ENCODE measurements at regions not wholly inside any gene's neighbourhood (a gene's known extent, or its start where the extent isn't known, plus 50 kb on each side); places are given as distances from the start of the nearest gene placed in this dataset.

DNA sequence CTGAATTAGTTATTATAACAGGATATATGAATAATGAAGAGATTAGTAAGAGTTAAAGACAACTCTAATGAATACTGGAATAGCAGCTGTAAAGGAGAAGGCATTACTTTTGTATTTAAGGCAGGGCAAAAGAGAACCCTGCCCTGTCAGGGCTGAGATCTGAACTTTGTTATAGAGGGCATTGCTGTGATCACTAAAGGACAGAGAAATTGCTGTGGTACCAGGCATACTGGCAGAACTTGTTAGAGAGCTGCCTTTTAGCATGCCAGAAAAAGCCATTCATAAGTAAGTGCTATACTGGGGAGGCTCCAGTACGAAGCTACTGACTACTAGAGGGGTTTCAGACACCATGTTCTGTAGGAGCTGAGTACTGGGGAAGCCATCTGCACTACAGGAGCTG is 481.8 kb downstream of the SEMA3D start:
- Histone ChIP-seq H3K27me3 (no peaks in the 10 kb centered on the region), H3K27ac (no peak overlapping the region), H3K4me3 (no peak overlapping the region), H3K9me3 (peaks cover 0 to 3% of the 10 kb centered on the region in 2 donors), H3K4me1 (no peaks in the 10 kb centered on the region), H3K36me3 (no peaks in the 10 kb centered on the region)
- TF ChIP-seq, protein P1, sequence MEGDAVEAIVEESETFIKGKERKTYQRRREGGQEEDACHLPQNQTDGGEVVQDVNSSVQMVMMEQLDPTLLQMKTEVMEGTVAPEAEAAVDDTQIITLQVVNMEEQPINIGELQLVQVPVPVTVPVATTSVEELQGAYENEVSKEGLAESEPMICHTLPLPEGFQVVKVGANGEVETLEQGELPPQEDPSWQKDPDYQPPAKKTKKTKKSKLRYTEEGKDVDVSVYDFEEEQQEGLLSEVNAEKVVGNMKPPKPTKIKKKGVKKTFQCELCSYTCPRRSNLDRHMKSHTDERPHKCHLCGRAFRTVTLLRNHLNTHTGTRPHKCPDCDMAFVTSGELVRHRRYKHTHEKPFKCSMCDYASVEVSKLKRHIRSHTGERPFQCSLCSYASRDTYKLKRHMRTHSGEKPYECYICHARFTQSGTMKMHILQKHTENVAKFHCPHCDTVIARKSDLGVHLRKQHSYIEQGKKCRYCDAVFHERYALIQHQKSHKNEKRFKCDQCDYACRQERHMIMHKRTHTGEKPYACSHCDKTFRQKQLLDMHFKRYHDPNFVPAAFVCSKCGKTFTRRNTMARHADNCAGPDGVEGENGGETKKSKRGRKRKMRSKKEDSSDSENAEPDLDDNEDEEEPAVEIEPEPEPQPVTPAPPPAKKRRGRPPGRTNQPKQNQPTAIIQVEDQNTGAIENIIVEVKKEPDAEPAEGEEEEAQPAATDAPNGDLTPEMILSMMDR (IDR thresholded peaks at IDR 0.05), result no peak
- ATAC-seq (no peak), DNase-seq (no peak)
- intact Hi-C loops (cut with DNase I), result no loop called here

- Histone ChIP-seq H3K9me3 (peaks cover 0 to 3% of the 10 kb centered on the region in 2 donors), H3K27me3 (no peaks in the 10 kb centered on the region), H3K4me1 (no peaks in the 10 kb centered on the region), H3K4me3 (no peak overlapping the region), H3K36me3 (no peaks in the 10 kb centered on the region), H3K27ac (no peak overlapping the region)
- intact Hi-C loops (cut with DNase I), result no loop called here
- TF ChIP-seq, protein P1 (IDR thresholded peaks at IDR 0.05), result no peak
- DNase-seq (no peak), ATAC-seq (no peak)
Measured at GRCh38 chr7:84704380-84704779, 482.5 kb downstream of the SEMA3D start.

GRCh38 chr7:84701524-84702306 is 485.1 kb downstream of the SEMA3D start:
- no peaks in the 10 kb centered on the region for H3K27me3 ChIP-seq
- DNase-seq (no peak), ATAC-seq (no peak)
- H3K9me3 ChIP-seq, result peaks cover 0 to 3% of the 10 kb centered on the region in 2 donors
- intact Hi-C loops (cut with DNase I), result no loop called here
- H3K4me1 ChIP-seq, result no peaks in the 10 kb centered on the region
- no peak overlapping the region for H3K4me3 ChIP-seq
- no peaks in the 10 kb centered on the region for H3K36me3 ChIP-seq
- TF ChIP-seq, protein P1 (IDR thresholded peaks at IDR 0.05), result no peak
- no peak overlapping the region for H3K27ac ChIP-seq

DNA sequence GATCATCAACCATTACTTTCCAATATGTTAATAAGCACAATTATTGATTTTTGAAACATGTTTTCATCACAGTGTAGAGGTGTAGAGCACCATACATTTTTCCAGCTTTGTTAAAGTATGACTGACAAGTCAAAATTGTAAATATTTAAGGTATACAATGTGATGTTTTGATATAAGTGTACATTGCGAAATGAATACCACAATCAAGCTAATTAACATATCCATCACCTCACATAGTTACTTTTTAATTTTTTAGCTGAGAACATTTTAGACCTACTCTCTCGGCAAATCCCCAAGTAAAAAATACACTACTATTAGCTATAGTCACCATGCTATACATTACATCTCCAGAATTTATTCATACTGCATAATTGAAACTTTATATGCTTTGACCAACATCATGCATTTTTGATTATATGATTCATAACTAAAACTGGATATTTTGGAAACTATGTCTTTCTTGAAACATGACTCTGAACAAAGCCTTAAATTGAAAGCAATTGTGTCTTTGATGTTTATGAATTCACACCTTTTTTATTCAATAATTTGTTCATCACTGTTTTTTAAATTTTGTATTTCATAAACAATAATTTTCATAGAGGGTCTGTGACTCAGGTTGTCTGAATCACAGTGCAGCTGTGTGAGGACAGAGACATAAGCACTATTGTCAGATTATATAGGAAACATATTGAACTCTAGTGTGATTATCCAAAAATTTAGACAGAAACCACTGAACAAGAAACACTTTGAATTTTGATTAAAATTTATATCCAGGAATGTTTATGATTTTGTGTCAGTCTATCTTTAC is 486.1 kb downstream of the SEMA3D start:
- Histone ChIP-seq H3K27me3 (no peaks in the 10 kb centered on the region), H3K9me3 (no peaks in the 10 kb centered on the region), H3K4me1 (no peaks in the 10 kb centered on the region), H3K36me3 (no peaks in the 10 kb centered on the region), H3K4me3 (no peak overlapping the region), H3K27ac (no peak overlapping the region)
- no peak for DNase-seq
- no peak for ATAC-seq
- TF ChIP-seq, protein P1 (IDR thresholded peaks at IDR 0.05), result no peak
- intact Hi-C loops (cut with DNase I), result no loop called here

- Histone ChIP-seq H3K4me3 (no peak overlapping the region), H3K36me3 (no peaks in the 10 kb centered on the region), H3K27ac (no peak overlapping the region), H3K4me1 (no peaks in the 10 kb centered on the region), H3K27me3 (no peaks in the 10 kb centered on the region), H3K9me3 (no peaks in the 10 kb centered on the region)
- ATAC-seq, result no peak
- DNase-seq, result no peak
- TF ChIP-seq, protein P1 (IDR thresholded peaks at IDR 0.05), result no peak
- intact Hi-C loops (cut with DNase I), result no loop called here
Measured at GRCh38 chr7:84697506-84697905, 489.4 kb downstream of the SEMA3D start.
